Smooth muscle cell (in vitro differentiated cells): ENCODE measurements at regions not wholly inside any gene's neighbourhood (a gene's known extent, or its start where the extent isn't known, plus 50 kb on each side); places are given as distances from the start of the nearest gene placed in this dataset.
"Not testable (repeated sequence)": the region's sequence is repeated elsewhere in the genome, so short reads cannot be mapped to it uniquely, and the experiment has no call there.

ENCODE experiments used
- DNase-seq: peaks from one replicate; lab custom pipeline; 2025; ENCODE audit not compliant: unreplicated experiment; lab: John Stamatoyannopoulos, UW
- H2AFZ ChIP-seq: fragments of 200-600 bp; sonication (generic); 2 replicates; pipeline ENCODE4 v1.6.0; 2016; ENCODE audit warnings: antibody characterized with exemption, low read depth, mild to moderate bottlenecking
- H3F3A ChIP-seq: fragments of 200-600 bp; sonication (generic); 2 replicates; pipeline ENCODE4 v1.6.0; 2017; ENCODE audit warnings: antibody characterized with exemption, low read depth
- H3K27ac ChIP-seq: fragments of 200-600 bp; sonication (generic); 2 replicates; pipeline ENCODE4 v1.5.1; 2016; ENCODE audit warnings: low read depth, mild to moderate bottlenecking
- H3K27me3 ChIP-seq: fragments of 200-600 bp; sonication (generic); 2 replicates; pipeline ENCODE4 v1.6.1; 2016; ENCODE audit warnings: low read depth, mild to moderate bottlenecking
- H3K36me3 ChIP-seq: fragments of 200-600 bp; sonication (generic); 2 replicates; pipeline ENCODE4 v1.5.1; 2016; ENCODE audit warnings: low read depth
- H3K4me1 ChIP-seq: fragments of 200-600 bp; sonication (generic); 2 replicates; pipeline ENCODE4 v1.5.1; 2016; ENCODE audit warnings: low read depth
- H3K4me2 ChIP-seq: fragments of 200-600 bp; sonication (generic); 2 replicates; pipeline ENCODE4 v1.6.0; 2016; ENCODE audit warnings: mild to moderate bottlenecking
- H3K4me3 ChIP-seq: fragments of 200-600 bp; sonication (generic); 2 replicates; pipeline ENCODE4 v1.5.1; 2016; ENCODE audit warnings: mild to moderate bottlenecking
- H3K79me2 ChIP-seq: fragments of 200-600 bp; sonication (generic); 2 replicates; pipeline ENCODE4 v1.6.0; 2016; ENCODE audit warnings: low read depth, mild to moderate bottlenecking
- H3K9ac ChIP-seq: fragments of 200-600 bp; sonication (generic); 2 replicates; pipeline ENCODE4 v1.6.0; 2016; ENCODE audit warnings: low read depth
- H3K9me3 ChIP-seq: fragments of 200-600 bp; sonication (generic); replicated peaks from 2 replicates; pipeline ENCODE4 v1.5.1; 2016; ENCODE audit warnings: low read depth
- H4K20me1 ChIP-seq: fragments of 200-600 bp; sonication (generic); 2 replicates; pipeline ENCODE4 v1.6.0; 2016; ENCODE audit warnings: low read depth
- WGBS: methylation state at CpG from one replicate; pipeline ENCODE4 v1.1.7; 2016; ENCODE audit warnings: low lambda C conversion rate; 5-methylcytosine and 5-hydroxymethylcytosine counted together
- TF ChIP-seq, protein P1 (sequence below): fragments of 200-600 bp; sonication (generic); IDR thresholded peaks from 2 replicates; pipeline ENCODE4 v1.5.1; 2017; ENCODE audit warnings: borderline replicate concordance, mild to moderate bottlenecking, antibody characterized with exemption; ENCODE audit not compliant: insufficient read depth, poor library complexity, severe bottlenecking

- not testable (repeated sequence) for H3K4me3 ChIP-seq, H3K4me1 ChIP-seq, H3K27me3 ChIP-seq, H3K79me2 ChIP-seq, H2AFZ ChIP-seq, H3K36me3 ChIP-seq, DNase-seq, H3K9ac ChIP-seq, H4K20me1 ChIP-seq, H3K9me3 ChIP-seq, H3F3A ChIP-seq, H3K27ac ChIP-seq
- WGBS: 7% methylated on average over 16 of the region's 16 CpGs
- TF ChIP-seq, protein P1, sequence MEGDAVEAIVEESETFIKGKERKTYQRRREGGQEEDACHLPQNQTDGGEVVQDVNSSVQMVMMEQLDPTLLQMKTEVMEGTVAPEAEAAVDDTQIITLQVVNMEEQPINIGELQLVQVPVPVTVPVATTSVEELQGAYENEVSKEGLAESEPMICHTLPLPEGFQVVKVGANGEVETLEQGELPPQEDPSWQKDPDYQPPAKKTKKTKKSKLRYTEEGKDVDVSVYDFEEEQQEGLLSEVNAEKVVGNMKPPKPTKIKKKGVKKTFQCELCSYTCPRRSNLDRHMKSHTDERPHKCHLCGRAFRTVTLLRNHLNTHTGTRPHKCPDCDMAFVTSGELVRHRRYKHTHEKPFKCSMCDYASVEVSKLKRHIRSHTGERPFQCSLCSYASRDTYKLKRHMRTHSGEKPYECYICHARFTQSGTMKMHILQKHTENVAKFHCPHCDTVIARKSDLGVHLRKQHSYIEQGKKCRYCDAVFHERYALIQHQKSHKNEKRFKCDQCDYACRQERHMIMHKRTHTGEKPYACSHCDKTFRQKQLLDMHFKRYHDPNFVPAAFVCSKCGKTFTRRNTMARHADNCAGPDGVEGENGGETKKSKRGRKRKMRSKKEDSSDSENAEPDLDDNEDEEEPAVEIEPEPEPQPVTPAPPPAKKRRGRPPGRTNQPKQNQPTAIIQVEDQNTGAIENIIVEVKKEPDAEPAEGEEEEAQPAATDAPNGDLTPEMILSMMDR: peak; percentile 68
- peak overlapping the region; percentile 69 for H3K4me2 ChIP-seq
These were observed 75.9 kb upstream of the ZNF195 start for GRCh38 chr11:3454844-3455243.

DNA sequence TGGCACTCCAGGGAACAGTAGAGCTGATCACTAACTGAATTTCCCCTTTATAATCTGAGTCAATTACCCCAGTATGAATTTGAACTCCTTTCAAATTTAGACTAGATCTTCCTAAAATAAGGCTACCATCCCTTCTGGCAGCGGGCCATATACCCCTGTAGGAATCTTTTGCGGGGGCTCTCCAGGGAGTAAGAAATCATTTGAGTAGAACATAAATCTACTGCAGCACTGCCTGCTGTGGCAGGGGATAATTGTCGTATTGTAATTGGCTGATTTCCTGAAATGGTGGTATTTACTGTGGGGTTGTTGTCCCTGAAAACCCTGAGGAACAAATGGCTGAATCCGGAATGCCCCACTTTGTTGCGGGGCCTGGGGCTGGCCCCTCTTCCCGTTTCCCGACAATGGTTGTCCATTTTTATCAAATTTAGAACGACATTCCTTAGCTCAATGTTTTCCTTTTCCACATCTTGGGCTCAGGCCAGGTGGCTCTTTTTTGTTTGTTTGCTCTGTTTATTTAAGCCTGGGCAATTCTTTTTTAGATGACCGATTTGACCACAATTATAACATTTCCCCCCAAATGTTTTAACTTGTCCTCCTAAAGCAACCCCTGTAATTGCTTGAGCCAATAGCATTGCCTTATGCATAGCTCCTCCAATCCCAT, 74.8 kb upstream of the ZNF195 start:
- not testable (repeated sequence) for H3K27me3 ChIP-seq, H3K79me2 ChIP-seq, H2AFZ ChIP-seq, DNase-seq, H3K4me1 ChIP-seq, H3F3A ChIP-seq, H3K4me2 ChIP-seq, H3K27ac ChIP-seq, H4K20me1 ChIP-seq, H3K36me3 ChIP-seq, H3K4me3 ChIP-seq, H3K9ac ChIP-seq, H3K9me3 ChIP-seq
- WGBS: 88% methylated on average over 9 of the region's 9 CpGs

DNA sequence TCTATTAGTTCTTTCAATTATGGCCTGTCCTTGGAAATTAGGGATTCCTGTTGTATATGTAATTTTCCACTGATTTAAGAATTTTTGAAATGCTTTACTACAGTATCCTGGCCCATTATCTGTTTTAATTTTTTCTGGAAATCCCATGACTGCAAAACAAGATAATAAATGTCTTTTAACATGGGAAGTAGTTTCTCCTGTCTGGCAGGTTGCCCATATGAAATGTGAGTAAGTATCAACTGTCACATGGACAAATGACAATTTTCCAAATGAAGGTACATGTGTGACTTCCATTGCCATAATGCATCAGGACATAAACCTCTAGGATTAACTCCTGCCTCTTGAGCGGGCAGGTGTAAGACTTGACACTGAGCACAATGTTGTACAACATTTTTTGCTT, 71.9 kb upstream of the ZNF195 start:
- H3K79me2 ChIP-seq, H3K27ac ChIP-seq, DNase-seq, H3K4me2 ChIP-seq, H3F3A ChIP-seq, H3K36me3 ChIP-seq, H2AFZ ChIP-seq, H3K27me3 ChIP-seq, H3K9ac ChIP-seq, H3K4me1 ChIP-seq, H3K4me3 ChIP-seq, H3K9me3 ChIP-seq, H4K20me1 ChIP-seq: not testable (repeated sequence)
- 88% methylated on average over 1 of the region's 1 CpG for WGBS

GRCh38 chr11:3445535-3445934, 66.6 kb upstream of the ZNF195 start:
- H3K9ac ChIP-seq, DNase-seq, H3K27me3 ChIP-seq, H3K4me1 ChIP-seq, H3K9me3 ChIP-seq, H3K4me3 ChIP-seq, H2AFZ ChIP-seq, H3K27ac ChIP-seq, H4K20me1 ChIP-seq, H3F3A ChIP-seq, H3K36me3 ChIP-seq, H3K4me2 ChIP-seq, H3K79me2 ChIP-seq: not testable (repeated sequence)
- 91% methylated on average over 3 of the region's 3 CpGs for WGBS

DNA sequence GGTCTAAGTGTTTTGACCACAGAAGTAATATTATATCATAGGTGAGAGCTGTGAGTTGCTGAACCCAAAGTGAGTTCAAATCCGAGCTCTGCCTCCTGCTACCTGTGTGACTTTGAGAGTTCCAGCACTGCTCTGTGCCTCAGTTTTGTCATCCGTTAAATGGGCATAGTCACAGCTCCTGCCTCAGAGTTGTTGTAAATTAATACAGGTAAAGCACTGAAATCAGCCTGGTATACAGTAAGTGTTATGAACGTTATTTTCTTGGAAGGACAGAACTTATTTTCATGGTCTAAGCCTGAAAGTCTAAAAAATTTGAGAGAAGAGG, 65.4 kb upstream of the ZNF195 start:
- H3K27ac ChIP-seq, H3F3A ChIP-seq, H3K4me3 ChIP-seq, H3K79me2 ChIP-seq, H3K36me3 ChIP-seq, H3K4me2 ChIP-seq, H4K20me1 ChIP-seq, H2AFZ ChIP-seq, DNase-seq, H3K27me3 ChIP-seq, H3K9ac ChIP-seq, H3K4me1 ChIP-seq, H3K9me3 ChIP-seq: not testable (repeated sequence)
- WGBS: 97% methylated on average over 3 of the region's 3 CpGs

DNA sequence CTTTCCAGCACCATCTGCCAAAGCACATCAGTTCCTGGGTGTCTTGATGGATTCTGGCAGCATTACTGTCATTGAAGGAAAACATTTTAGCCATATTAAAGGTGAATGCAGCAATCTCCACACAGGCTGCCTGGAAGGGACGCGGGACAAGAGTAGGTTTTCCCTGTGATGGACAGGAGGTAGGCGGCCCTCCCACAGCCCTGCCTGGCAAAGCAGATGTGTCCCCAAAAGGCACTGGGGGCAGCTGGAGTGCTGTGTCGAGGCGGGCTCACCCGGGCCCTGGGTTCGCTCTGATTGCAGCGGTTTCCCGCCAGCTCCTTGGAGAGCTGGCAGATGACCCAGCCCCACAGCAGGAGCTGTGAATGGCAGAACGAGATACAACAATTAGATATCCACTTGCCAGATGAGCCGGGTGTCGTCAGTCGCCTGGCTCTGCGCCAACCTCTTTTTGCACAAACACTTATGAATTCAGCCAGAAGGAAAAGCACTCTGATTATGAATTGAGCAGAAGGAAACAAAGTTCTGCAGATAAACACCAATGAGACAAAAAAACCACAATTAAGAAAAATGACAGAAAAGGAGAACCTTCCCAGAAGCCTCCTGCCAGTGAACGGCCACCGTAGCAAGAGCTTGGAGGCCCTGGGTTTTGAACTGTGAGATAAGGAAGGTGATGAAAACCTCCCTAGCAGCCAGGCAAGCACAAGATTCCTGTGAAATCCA, 64.9 kb upstream of the ZNF195 start:
- not testable (repeated sequence) for H3K4me3 ChIP-seq, H3K4me1 ChIP-seq, H3K79me2 ChIP-seq, H3K27me3 ChIP-seq, H4K20me1 ChIP-seq, H3K9me3 ChIP-seq, H3K9ac ChIP-seq, H3F3A ChIP-seq, H3K36me3 ChIP-seq, DNase-seq, H3K27ac ChIP-seq, H3K4me2 ChIP-seq, H2AFZ ChIP-seq
- WGBS: 76% methylated on average over 16 of the region's 16 CpGs

DNA sequence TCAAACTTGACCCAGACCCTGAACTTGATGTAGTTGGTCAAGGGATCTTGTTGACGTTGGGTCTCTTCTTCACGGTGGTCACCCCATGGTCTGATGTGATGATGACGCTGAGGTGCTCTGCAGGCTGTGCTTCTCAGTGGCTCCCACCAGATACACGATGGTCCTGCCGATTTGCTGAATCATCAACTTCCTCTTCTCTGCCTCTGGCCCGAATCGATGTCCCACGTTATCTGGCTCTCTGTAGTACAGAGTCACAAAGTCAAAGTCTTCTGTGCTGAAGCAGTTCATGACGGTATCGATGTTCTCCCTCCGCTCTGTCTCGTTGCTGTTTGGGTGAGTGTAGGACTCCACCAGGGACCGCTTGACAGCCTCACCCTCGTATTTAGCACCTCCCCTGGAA, 58.5 kb upstream of the ZNF195 start:
- H3K36me3 ChIP-seq, H3K27ac ChIP-seq, H3F3A ChIP-seq, H3K9me3 ChIP-seq, H3K4me3 ChIP-seq, H4K20me1 ChIP-seq, H3K4me2 ChIP-seq, H3K9ac ChIP-seq, H2AFZ ChIP-seq, DNase-seq, H3K27me3 ChIP-seq, H3K4me1 ChIP-seq, H3K79me2 ChIP-seq: not testable (repeated sequence)
- 94% methylated on average over 14 of the region's 14 CpGs for WGBS
